Breast epithelium (tissue), 3 donors: ENCODE measurements at regions not wholly inside any gene's neighbourhood (a gene's known extent, or its start where the extent isn't known, plus 50 kb on each side); places are given as distances from the start of the nearest gene placed in this dataset.

Source experiments
- CTCF ChIP-seq, 3 donors: fragments of 450-650 bp; IDR thresholded peaks; one replicate each; pipeline ENCODE4 v1.5.1; 2016 to 2017; ENCODE audit warnings: antibody characterized with exemption in 3 of 3, mild to moderate bottlenecking in 3 of 3, moderate library complexity in 3 of 3
- POLR2AphosphoS5 ChIP-seq, 3 donors: sonication (generic); formaldehyde crosslinking; IDR thresholded peaks; one replicate each; pipeline ENCODE4 v1.6.1; 2017; ENCODE audit warnings: antibody characterized with exemption in 3 of 3

GRCh38 chr7:115299397-115300037 is 377.6 kb downstream of the MDFIC start:
- no peak for TF ChIP-seq CTCF (IDR thresholded peaks at IDR 0.05)
- TF ChIP-seq POLR2AphosphoS5 (IDR thresholded peaks at IDR 0.05) = no peak
